ENCODE measurements at regions not wholly inside any gene's neighbourhood (a gene's known extent, or its start where the extent isn't known, plus 50 kb on each side); places are given as distances from the start of the nearest gene placed in this dataset.

GRCh38 chr20:19143890-19144289, 68.6 kb upstream of the SLC24A3 start:
- TF ChIP-seq, protein P1, sequence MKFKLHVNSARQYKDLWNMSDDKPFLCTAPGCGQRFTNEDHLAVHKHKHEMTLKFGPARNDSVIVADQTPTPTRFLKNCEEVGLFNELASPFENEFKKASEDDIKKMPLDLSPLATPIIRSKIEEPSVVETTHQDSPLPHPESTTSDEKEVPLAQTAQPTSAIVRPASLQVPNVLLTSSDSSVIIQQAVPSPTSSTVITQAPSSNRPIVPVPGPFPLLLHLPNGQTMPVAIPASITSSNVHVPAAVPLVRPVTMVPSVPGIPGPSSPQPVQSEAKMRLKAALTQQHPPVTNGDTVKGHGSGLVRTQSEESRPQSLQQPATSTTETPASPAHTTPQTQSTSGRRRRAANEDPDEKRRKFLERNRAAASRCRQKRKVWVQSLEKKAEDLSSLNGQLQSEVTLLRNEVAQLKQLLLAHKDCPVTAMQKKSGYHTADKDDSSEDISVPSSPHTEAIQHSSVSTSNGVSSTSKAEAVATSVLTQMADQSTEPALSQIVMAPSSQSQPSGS (CRISPR knock-in tag; IDR thresholded peaks at IDR 0.05; ENCODE audit: borderline replicate concordance, low read depth): no peak
- TF ChIP-seq ZBTB21 (CRISPR knock-in tag; IDR thresholded peaks at IDR 0.05; ENCODE audit: borderline replicate concordance): no peak
- TF ChIP-seq HMGA2 (CRISPR knock-in tag; IDR thresholded peaks at IDR 0.05): peak; percentile 99
- TF ChIP-seq, protein P2, sequence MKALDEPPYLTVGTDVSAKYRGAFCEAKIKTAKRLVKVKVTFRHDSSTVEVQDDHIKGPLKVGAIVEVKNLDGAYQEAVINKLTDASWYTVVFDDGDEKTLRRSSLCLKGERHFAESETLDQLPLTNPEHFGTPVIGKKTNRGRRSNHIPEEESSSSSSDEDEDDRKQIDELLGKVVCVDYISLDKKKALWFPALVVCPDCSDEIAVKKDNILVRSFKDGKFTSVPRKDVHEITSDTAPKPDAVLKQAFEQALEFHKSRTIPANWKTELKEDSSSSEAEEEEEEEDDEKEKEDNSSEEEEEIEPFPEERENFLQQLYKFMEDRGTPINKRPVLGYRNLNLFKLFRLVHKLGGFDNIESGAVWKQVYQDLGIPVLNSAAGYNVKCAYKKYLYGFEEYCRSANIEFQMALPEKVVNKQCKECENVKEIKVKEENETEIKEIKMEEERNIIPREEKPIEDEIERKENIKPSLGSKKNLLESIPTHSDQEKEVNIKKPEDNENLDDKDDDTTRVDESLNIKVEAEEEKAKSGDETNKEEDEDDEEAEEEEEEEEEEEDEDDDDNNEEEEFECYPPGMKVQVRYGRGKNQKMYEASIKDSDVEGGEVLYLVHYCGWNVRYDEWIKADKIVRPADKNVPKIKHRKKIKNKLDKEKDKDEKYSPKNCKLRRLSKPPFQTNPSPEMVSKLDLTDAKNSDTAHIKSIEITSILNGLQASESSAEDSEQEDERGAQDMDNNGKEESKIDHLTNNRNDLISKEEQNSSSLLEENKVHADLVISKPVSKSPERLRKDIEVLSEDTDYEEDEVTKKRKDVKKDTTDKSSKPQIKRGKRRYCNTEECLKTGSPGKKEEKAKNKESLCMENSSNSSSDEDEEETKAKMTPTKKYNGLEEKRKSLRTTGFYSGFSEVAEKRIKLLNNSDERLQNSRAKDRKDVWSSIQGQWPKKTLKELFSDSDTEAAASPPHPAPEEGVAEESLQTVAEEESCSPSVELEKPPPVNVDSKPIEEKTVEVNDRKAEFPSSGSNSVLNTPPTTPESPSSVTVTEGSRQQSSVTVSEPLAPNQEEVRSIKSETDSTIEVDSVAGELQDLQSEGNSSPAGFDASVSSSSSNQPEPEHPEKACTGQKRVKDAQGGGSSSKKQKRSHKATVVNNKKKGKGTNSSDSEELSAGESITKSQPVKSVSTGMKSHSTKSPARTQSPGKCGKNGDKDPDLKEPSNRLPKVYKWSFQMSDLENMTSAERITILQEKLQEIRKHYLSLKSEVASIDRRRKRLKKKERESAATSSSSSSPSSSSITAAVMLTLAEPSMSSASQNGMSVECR (CRISPR knock-in tag; IDR thresholded peaks at IDR 0.05; ENCODE audit: borderline replicate concordance): no peak
- Mint-ChIP-seq H3K27me3 (ENCODE audit: low read depth) (no peaks in the 10 kb centered on the region), H3K9me3 (peaks cover 38% of the 10 kb centered on the region), H3K4me1 (no peaks in the 10 kb centered on the region), H3K27ac (no peak overlapping the region), H3K36me3 (peaks cover 10% of the 10 kb centered on the region), H3K4me3 (no peak overlapping the region)
- no peak for DNase-seq (ENCODE audit: low spot score)
- CTCF ChIA-PET: no interaction called here
- POLR2A ChIA-PET: no interaction called here
- ATAC-seq: no peak

- Mint-ChIP-seq H3K36me3 (no peaks in the 10 kb centered on the region), H3K27me3 (ENCODE audit: low read depth) (peaks cover 11% of the 10 kb centered on the region), H3K4me1 (no peaks in the 10 kb centered on the region), H3K9me3 (peaks cover 15% of the 10 kb centered on the region), H3K27ac (no peak overlapping the region), H3K4me3 (no peak overlapping the region)
- ChIA-PET POLR2A (no interaction called here), CTCF (no interaction called here)
- no peak for DNase-seq (ENCODE audit: low spot score)
- no peak for ATAC-seq
- TF ChIP-seq, protein P3, sequence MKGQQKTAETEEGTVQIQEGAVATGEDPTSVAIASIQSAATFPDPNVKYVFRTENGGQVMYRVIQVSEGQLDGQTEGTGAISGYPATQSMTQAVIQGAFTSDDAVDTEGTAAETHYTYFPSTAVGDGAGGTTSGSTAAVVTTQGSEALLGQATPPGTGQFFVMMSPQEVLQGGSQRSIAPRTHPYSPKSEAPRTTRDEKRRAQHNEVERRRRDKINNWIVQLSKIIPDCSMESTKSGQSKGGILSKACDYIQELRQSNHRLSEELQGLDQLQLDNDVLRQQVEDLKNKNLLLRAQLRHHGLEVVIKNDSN (CRISPR knock-in tag; IDR thresholded peaks at IDR 0.05): no peak
- no peak for TF ChIP-seq ZBTB21 (CRISPR knock-in tag; IDR thresholded peaks at IDR 0.05; ENCODE audit: borderline replicate concordance)
- TF ChIP-seq, protein P4, sequence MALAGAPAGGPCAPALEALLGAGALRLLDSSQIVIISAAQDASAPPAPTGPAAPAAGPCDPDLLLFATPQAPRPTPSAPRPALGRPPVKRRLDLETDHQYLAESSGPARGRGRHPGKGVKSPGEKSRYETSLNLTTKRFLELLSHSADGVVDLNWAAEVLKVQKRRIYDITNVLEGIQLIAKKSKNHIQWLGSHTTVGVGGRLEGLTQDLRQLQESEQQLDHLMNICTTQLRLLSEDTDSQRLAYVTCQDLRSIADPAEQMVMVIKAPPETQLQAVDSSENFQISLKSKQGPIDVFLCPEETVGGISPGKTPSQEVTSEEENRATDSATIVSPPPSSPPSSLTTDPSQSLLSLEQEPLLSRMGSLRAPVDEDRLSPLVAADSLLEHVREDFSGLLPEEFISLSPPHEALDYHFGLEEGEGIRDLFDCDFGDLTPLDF (CRISPR knock-in tag; IDR thresholded peaks at IDR 0.05): no peak
- no peak for TF ChIP-seq ZNF219 (CRISPR knock-in tag; IDR thresholded peaks at IDR 0.05; ENCODE audit: borderline replicate concordance)
- no peak for TF ChIP-seq STAT6 (CRISPR knock-in tag; conservative IDR thresholded peaks at IDR 0.05; ENCODE audit: low read depth)
- no peak for TF ChIP-seq FOXP4 (CRISPR knock-in tag; IDR thresholded peaks at IDR 0.05)
- TF ChIP-seq, protein P5, sequence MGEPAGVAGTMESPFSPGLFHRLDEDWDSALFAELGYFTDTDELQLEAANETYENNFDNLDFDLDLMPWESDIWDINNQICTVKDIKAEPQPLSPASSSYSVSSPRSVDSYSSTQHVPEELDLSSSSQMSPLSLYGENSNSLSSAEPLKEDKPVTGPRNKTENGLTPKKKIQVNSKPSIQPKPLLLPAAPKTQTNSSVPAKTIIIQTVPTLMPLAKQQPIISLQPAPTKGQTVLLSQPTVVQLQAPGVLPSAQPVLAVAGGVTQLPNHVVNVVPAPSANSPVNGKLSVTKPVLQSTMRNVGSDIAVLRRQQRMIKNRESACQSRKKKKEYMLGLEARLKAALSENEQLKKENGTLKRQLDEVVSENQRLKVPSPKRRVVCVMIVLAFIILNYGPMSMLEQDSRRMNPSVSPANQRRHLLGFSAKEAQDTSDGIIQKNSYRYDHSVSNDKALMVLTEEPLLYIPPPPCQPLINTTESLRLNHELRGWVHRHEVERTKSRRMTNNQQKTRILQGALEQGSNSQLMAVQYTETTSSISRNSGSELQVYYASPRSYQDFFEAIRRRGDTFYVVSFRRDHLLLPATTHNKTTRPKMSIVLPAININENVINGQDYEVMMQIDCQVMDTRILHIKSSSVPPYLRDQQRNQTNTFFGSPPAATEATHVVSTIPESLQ (CRISPR knock-in tag; IDR thresholded peaks at IDR 0.05): no peak
- TF ChIP-seq, protein P6, sequence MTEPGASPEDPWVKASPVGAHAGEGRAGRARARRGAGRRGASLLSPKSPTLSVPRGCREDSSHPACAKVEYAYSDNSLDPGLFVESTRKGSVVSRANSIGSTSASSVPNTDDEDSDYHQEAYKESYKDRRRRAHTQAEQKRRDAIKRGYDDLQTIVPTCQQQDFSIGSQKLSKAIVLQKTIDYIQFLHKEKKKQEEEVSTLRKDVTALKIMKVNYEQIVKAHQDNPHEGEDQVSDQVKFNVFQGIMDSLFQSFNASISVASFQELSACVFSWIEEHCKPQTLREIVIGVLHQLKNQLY (CRISPR knock-in tag; IDR thresholded peaks at IDR 0.05): no peak
- no peak for TF ChIP-seq NR3C1 (CRISPR knock-in tag; conservative IDR thresholded peaks at IDR 0.05; ENCODE audit: low read depth)
- TF ChIP-seq, protein P7, sequence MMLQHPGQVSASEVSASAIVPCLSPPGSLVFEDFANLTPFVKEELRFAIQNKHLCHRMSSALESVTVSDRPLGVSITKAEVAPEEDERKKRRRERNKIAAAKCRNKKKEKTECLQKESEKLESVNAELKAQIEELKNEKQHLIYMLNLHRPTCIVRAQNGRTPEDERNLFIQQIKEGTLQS (CRISPR knock-in tag; conservative IDR thresholded peaks at IDR 0.05): no peak
- TF ChIP-seq, protein P8, sequence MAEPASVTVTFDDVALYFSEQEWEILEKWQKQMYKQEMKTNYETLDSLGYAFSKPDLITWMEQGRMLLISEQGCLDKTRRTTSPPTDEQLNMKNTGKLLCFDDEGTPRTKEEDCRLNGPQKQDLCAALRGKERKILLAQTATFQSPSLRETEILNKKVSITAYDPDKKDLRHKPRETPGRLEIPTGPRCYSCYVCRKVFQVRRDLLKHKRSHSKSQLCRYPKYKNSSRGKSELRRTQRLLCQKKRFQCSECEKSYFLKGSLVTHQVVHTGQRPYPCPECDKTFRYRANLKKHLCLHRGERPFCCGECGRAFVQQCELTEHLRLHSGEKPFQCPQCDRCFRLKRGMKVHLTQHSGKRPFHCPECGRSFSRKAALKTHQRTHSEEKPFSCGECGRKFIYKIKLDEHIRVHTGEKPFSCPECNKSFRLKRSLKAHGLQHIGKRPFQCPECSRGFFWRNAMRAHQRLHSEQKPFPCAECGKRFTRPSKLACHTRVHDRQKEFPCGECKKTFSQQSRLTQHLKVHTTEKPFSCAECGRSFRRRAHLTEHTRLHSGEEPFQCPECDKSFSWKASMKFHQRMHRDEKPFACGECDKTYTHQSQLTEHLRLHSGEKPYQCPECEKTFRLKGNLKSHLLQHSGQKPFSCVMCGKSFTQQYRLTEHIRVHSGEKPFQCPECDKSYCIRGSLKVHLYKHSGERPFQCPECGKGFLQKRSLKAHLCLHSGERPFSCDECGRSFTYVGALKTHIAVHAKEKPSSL (CRISPR knock-in tag; conservative IDR thresholded peaks at IDR 0.05): no peak
Observed at GRCh38 chr20:19161336-19161735, 51.1 kb upstream of the SLC24A3 start.

All from WTC11 (cell line).